ENCODE measurements at regions not wholly inside any gene's neighbourhood (a gene's known extent, or its start where the extent isn't known, plus 50 kb on each side); places are given as distances from the start of the nearest gene placed in this dataset.

- Mint-ChIP-seq H3K4me1 (peaks cover 6 to 10% of the 10 kb centered on the region in 2 experiments; a peak in 3 of 4 replicates), H3K4me3 (no peak overlapping the region), H3K9me3 (0 out of 5 replicates have a peak, but pooled peaks cover 0 to 2% of the 10 kb centered on the region in 2 experiments), H3K27me3 (ENCODE audit: low read depth) (no peaks in the 10 kb centered on the region), H3K36me3 (ENCODE audit: insufficient read depth in 1 of 3, low read depth in 3 of 3) (peaks cover 0 to 4% (median 0%) of the 10 kb centered on the region in 3 experiments; a peak in 2 of 7 replicates), H3K27ac (no peak overlapping the region)
- H3K9me3 ChIP-seq (ENCODE audit: control insufficient read depth, low read depth, low read length) = no peaks in the 10 kb centered on the region
- no peak for TF ChIP-seq CTCF (conservative IDR thresholded peaks at IDR 0.05)
- H2BK20ac ChIP-seq (ENCODE audit: low read depth, low read length, poor library complexity, severe bottlenecking) = no peak overlapping the region
- no peak overlapping the region for H2BK120ac ChIP-seq (ENCODE audit: low read depth, low read length, poor library complexity, severe bottlenecking)
- no peak overlapping the region for H3K14ac ChIP-seq (ENCODE audit: insufficient read depth, low read length)
- no peak overlapping the region for H3K4ac ChIP-seq (ENCODE audit: low read depth, low read length)
- no peak overlapping the region for H2BK5ac ChIP-seq (ENCODE audit: insufficient read length, low read length)
- H3K18ac ChIP-seq (ENCODE audit: insufficient read length, low read depth, low read length) = no peak overlapping the region
- no peak overlapping the region for H2AK5ac ChIP-seq (ENCODE audit: insufficient read length, low read length)
- H3K56ac ChIP-seq (ENCODE audit: insufficient read length, low read depth, low read length) = no peak overlapping the region
- no peaks in the 10 kb centered on the region for H3K4me1 ChIP-seq (ENCODE audit: insufficient read depth, low read length)
- H4K20me1 ChIP-seq (ENCODE audit: control insufficient read depth, insufficient read depth, insufficient read length) = no peaks in the 10 kb centered on the region
- H2AFZ ChIP-seq (ENCODE audit: low read length) = no peak overlapping the region
- H3K23me2 ChIP-seq (ENCODE audit: insufficient read length, low read depth, low read length, poor library complexity, severe bottlenecking) = no peaks in the 10 kb centered on the region
- H2BK15ac ChIP-seq (ENCODE audit: low read depth, low read length) = no peak overlapping the region
- no peak overlapping the region for H2BK12ac ChIP-seq (ENCODE audit: insufficient read length, low read depth, low read length)
- H3K27ac ChIP-seq (ENCODE audit: insufficient read length, low read depth, low read length) = no peak overlapping the region
- no peak overlapping the region for H3T11ph ChIP-seq (ENCODE audit: low read length)
- H4K5ac ChIP-seq (ENCODE audit: insufficient read length, low read depth, low read length) = no peak overlapping the region
- no peak for DNase-seq
- no peak overlapping the region for H3K23ac ChIP-seq (ENCODE audit: insufficient read length, low read depth, low read length)
- H3K79me2 ChIP-seq (ENCODE audit: insufficient read depth, low read length) = no peaks in the 10 kb centered on the region
- H3K9ac ChIP-seq (ENCODE audit: extremely low read depth, insufficient read length, low read length) = no peak overlapping the region
- no peak overlapping the region for H4K8ac ChIP-seq (replicated peaks; ENCODE audit: insufficient read length, low read depth, low read length)
- H3K79me1 ChIP-seq (ENCODE audit: insufficient read depth, low read depth, low read length, poor library complexity, severe bottlenecking) = no peaks in the 10 kb centered on the region
- H3K4me2 ChIP-seq (ENCODE audit: insufficient read depth, insufficient read length, low read length) = no peak overlapping the region
- H3K27me3 ChIP-seq (ENCODE audit: insufficient read depth, low read length) = no peaks in the 10 kb centered on the region
- no peak overlapping the region for H4K91ac ChIP-seq (ENCODE audit: insufficient read length, low read depth, low read length)
Measured at GRCh38 chr12:97899529-97899928, 436.9 kb downstream of the RMST start.

Measured in H9 (cell line).